ENCODE measurements at regions not wholly inside any gene's neighbourhood (a gene's known extent, or its start where the extent isn't known, plus 50 kb on each side); places are given as distances from the start of the nearest gene placed in this dataset.

DNA sequence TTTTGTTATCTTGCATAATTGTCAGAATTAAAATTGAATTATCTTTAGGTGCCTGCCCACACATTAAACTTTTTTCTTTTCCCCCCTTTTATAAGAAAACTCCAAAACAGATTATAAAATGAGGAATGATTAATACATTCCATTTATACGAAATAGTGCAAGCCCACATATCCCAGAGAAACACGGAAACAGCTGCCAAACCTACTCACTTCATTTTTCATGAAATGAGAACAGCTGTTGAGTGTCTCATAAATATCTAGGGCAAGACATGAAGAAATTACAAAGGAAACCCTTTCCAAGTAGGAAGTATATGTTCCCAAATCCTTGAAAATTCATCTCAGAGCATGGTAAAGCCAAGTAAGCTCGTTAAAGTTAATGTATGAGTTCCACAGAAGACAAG lies 459.4 kb upstream of the NMUR2 start:
- Histone ChIP-seq H3K36me3 (ENCODE audit: control insufficient read depth in 2 of 2, insufficient read depth in 1 of 2, low read length in 2 of 2) (no peaks in the 10 kb centered on the region), H3K4me3 (ENCODE audit: low read depth, low read length) (no peak overlapping the region), H3K4me1 (ENCODE audit: control insufficient read depth, insufficient read depth, low read length) (no peaks in the 10 kb centered on the region), H3K9me3 (ENCODE audit: control insufficient read depth, insufficient read depth, low read depth, low read length) (no peaks in the 10 kb centered on the region), H3K27ac (ENCODE audit: extremely low read depth, low read depth, low read length) (no peak overlapping the region)
- CTCF ChIA-PET = no interaction called here
- TF ChIP-seq ZNF23 (tag by site-specific recombination; IDR thresholded peaks at IDR 0.05; ENCODE audit: borderline replicate concordance) (no peak), ZNF585B (tag by site-specific recombination; IDR thresholded peaks at IDR 0.05) (no peak), ZFP37 (tag by site-specific recombination; IDR thresholded peaks at IDR 0.05) (no peak), ZNF133 (tag by site-specific recombination; IDR thresholded peaks at IDR 0.05) (no peak), ZNF664 (tag by site-specific recombination; IDR thresholded peaks at IDR 0.05) (no peak), ZNF335 (tag by site-specific recombination; conservative IDR thresholded peaks at IDR 0.05) (no peak), ZNF404 (tag by site-specific recombination; IDR thresholded peaks at IDR 0.05) (no peak), ZNF16 (tag by site-specific recombination; IDR thresholded peaks at IDR 0.05; ENCODE audit: low read depth) (no peak), ZNF239 (tag by site-specific recombination; IDR thresholded peaks at IDR 0.05) (no peak), ZNF24 (tag by site-specific recombination; IDR thresholded peaks at IDR 0.05) (no peak), ZNF2 (tag by site-specific recombination; IDR thresholded peaks at IDR 0.05) (no peak)
- TF ChIP-seq, protein P1, sequence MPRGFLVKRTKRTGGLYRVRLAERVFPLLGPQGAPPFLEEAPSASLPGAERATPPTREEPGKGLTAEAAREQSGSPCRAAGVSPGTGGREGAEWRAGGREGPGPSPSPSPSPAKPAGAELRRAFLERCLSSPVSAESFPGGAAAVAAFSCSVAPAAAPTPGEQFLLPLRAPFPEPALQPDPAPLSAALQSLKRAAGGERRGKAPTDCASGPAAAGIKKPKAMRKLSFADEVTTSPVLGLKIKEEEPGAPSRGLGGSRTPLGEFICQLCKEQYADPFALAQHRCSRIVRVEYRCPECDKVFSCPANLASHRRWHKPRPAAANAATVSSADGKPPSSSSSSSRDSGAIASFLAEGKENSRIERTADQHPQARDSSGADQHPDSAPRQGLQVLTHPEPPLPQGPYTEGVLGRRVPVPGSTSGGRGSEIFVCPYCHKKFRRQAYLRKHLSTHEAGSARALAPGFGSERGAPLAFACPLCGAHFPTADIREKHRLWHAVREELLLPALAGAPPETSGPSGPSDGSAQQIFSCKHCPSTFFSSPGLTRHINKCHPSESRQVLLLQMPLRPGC (tag by site-specific recombination; IDR thresholded peaks at IDR 0.05) = no peak
- TF ChIP-seq, protein P2, sequence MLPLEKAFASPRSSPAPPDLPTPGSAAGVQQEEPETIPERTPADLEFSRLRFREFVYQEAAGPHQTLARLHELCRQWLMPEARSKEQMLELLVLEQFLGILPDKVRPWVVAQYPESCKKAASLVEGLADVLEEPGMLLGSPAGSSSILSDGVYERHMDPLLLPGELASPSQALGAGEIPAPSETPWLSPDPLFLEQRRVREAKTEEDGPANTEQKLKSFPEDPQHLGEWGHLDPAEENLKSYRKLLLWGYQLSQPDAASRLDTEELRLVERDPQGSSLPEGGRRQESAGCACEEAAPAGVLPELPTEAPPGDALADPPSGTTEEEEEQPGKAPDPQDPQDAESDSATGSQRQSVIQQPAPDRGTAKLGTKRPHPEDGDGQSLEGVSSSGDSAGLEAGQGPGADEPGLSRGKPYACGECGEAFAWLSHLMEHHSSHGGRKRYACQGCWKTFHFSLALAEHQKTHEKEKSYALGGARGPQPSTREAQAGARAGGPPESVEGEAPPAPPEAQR (tag by site-specific recombination; IDR thresholded peaks at IDR 0.05) = no peak
- TF ChIP-seq, protein P3, sequence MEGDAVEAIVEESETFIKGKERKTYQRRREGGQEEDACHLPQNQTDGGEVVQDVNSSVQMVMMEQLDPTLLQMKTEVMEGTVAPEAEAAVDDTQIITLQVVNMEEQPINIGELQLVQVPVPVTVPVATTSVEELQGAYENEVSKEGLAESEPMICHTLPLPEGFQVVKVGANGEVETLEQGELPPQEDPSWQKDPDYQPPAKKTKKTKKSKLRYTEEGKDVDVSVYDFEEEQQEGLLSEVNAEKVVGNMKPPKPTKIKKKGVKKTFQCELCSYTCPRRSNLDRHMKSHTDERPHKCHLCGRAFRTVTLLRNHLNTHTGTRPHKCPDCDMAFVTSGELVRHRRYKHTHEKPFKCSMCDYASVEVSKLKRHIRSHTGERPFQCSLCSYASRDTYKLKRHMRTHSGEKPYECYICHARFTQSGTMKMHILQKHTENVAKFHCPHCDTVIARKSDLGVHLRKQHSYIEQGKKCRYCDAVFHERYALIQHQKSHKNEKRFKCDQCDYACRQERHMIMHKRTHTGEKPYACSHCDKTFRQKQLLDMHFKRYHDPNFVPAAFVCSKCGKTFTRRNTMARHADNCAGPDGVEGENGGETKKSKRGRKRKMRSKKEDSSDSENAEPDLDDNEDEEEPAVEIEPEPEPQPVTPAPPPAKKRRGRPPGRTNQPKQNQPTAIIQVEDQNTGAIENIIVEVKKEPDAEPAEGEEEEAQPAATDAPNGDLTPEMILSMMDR (tag by site-specific recombination; IDR thresholded peaks at IDR 0.05) = no peak
- TF ChIP-seq, protein P4, sequence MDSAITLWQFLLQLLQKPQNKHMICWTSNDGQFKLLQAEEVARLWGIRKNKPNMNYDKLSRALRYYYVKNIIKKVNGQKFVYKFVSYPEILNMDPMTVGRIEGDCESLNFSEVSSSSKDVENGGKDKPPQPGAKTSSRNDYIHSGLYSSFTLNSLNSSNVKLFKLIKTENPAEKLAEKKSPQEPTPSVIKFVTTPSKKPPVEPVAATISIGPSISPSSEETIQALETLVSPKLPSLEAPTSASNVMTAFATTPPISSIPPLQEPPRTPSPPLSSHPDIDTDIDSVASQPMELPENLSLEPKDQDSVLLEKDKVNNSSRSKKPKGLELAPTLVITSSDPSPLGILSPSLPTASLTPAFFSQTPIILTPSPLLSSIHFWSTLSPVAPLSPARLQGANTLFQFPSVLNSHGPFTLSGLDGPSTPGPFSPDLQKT (IDR thresholded peaks at IDR 0.05; ENCODE audit: borderline replicate concordance, low read depth, low read length) = no peak
- TF ChIP-seq, protein P5, sequence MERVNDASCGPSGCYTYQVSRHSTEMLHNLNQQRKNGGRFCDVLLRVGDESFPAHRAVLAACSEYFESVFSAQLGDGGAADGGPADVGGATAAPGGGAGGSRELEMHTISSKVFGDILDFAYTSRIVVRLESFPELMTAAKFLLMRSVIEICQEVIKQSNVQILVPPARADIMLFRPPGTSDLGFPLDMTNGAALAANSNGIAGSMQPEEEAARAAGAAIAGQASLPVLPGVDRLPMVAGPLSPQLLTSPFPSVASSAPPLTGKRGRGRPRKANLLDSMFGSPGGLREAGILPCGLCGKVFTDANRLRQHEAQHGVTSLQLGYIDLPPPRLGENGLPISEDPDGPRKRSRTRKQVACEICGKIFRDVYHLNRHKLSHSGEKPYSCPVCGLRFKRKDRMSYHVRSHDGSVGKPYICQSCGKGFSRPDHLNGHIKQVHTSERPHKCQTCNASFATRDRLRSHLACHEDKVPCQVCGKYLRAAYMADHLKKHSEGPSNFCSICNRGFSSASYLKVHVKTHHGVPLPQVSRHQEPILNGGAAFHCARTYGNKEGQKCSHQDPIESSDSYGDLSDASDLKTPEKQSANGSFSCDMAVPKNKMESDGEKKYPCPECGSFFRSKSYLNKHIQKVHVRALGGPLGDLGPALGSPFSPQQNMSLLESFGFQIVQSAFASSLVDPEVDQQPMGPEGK (tag by site-specific recombination; IDR thresholded peaks at IDR 0.05) = no peak
- POLR2A ChIA-PET = no interaction called here

DNA sequence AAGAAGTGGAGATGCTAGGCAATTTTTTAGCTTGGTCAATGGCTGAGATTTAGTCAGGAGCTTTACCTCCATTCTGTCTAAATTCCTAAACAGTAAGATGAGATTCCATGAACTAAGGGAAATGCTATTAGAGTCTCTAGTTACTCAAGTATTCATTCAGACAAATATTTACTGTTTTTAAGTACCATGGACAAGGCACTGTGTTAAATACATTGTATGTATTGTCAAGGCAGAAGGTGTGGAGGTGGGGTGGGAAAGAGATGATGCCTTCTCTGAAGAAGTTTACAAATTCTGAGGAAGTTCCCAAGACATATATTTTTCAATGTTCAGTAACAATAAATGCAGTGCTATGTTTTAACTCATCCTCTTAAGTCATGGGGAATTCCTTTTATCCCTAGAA lies 459.9 kb upstream of the NMUR2 start:
- Histone ChIP-seq H3K27ac (ENCODE audit: extremely low read depth, low read depth, low read length) (no peak overlapping the region), H3K36me3 (ENCODE audit: control insufficient read depth in 2 of 2, insufficient read depth in 1 of 2, low read length in 2 of 2) (no peaks in the 10 kb centered on the region), H3K4me1 (ENCODE audit: control insufficient read depth, insufficient read depth, low read length) (no peaks in the 10 kb centered on the region), H3K4me3 (ENCODE audit: low read depth, low read length) (no peak overlapping the region), H3K9me3 (ENCODE audit: control insufficient read depth, insufficient read depth, low read depth, low read length) (no peaks in the 10 kb centered on the region)
- TF ChIP-seq, protein P6, sequence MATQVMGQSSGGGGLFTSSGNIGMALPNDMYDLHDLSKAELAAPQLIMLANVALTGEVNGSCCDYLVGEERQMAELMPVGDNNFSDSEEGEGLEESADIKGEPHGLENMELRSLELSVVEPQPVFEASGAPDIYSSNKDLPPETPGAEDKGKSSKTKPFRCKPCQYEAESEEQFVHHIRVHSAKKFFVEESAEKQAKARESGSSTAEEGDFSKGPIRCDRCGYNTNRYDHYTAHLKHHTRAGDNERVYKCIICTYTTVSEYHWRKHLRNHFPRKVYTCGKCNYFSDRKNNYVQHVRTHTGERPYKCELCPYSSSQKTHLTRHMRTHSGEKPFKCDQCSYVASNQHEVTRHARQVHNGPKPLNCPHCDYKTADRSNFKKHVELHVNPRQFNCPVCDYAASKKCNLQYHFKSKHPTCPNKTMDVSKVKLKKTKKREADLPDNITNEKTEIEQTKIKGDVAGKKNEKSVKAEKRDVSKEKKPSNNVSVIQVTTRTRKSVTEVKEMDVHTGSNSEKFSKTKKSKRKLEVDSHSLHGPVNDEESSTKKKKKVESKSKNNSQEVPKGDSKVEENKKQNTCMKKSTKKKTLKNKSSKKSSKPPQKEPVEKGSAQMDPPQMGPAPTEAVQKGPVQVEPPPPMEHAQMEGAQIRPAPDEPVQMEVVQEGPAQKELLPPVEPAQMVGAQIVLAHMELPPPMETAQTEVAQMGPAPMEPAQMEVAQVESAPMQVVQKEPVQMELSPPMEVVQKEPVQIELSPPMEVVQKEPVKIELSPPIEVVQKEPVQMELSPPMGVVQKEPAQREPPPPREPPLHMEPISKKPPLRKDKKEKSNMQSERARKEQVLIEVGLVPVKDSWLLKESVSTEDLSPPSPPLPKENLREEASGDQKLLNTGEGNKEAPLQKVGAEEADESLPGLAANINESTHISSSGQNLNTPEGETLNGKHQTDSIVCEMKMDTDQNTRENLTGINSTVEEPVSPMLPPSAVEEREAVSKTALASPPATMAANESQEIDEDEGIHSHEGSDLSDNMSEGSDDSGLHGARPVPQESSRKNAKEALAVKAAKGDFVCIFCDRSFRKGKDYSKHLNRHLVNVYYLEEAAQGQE (tag by site-specific recombination; IDR thresholded peaks at IDR 0.05) = peak; percentile 83
- TF ChIP-seq ZNF366 (tag by site-specific recombination; conservative IDR thresholded peaks at IDR 0.05) = no peak
- CTCF ChIA-PET = no interaction called here
- POLR2A ChIA-PET = no interaction called here
